IMR-90 (cell line): ENCODE measurements at regions not wholly inside any gene's neighbourhood (a gene's known extent, or its start where the extent isn't known, plus 50 kb on each side); places are given as distances from the start of the nearest gene placed in this dataset.

ENCODE experiments used
- ATAC-seq: fragments of 200-7000 bp; cut with Tn5 transposase; 2 replicates; pipeline ENCODE4 v1.9.1; 2020; ENCODE audit warnings: low read depth, mild to moderate bottlenecking, moderate library complexity
- BruUV-seq: library from RNA; stranded (reverse); fragments of 400-500 nt; replicated peaks from 2 replicates; lab custom pipeline; 2021; lab: Mats Ljungman, UMichigan
- CTCF ChIA-PET: fragments of 300-600 bp; formaldehyde crosslinking; extraction: SDS; loops from one replicate; lab custom pipeline; 2021; ENCODE audit warnings: antibody characterized with exemption; lab: Yijun Ruan, JAX
- POLR2A ChIA-PET: fragments of 300-600 bp; sonication (Branson Sonifier 250); formaldehyde crosslinking; loops from one replicate; lab custom pipeline; 2022; ENCODE audit warnings: antibody characterized with exemption; ENCODE audit not compliant: unreplicated experiment; lab: Charles Lee
- DNase-seq: peaks from one replicate; pipeline ENCODE4 v3.0.0; 2013
- H2AFZ ChIP-seq: replicated peaks from 2 replicates; pipeline ENCODE3; 2013; ENCODE audit warnings: low read length, mild to moderate bottlenecking; ENCODE audit not compliant: poor library complexity
- H2AK5ac ChIP-seq: 2 replicates; pipeline ENCODE4 v1.6.1; 2013; ENCODE audit warnings: low read depth, low read length, inconsistent platforms
- H2AK9ac ChIP-seq: replicated peaks from 2 replicates; pipeline ENCODE3; 2013; ENCODE audit warnings: mild to moderate bottlenecking, low read depth, low read length, moderate library complexity; ENCODE audit not compliant: poor library complexity
- H2BK120ac ChIP-seq: 2 replicates; pipeline ENCODE4 v1.6.1; 2013; ENCODE audit warnings: low read depth, low read length, inconsistent platforms
- H2BK15ac ChIP-seq: 3 replicates; pipeline ENCODE4 v1.6.1; 2013; ENCODE audit warnings: low read depth, low read length, inconsistent platforms
- H2BK20ac ChIP-seq: 2 replicates; pipeline ENCODE4 v1.6.1; 2013; ENCODE audit warnings: low read depth, mild to moderate bottlenecking, inconsistent platforms, low read length, moderate library complexity
- H2BK5ac ChIP-seq: 2 replicates; pipeline ENCODE4 v1.6.1; 2013; ENCODE audit warnings: mild to moderate bottlenecking, low read depth, low read length, inconsistent platforms; ENCODE audit not compliant: poor library complexity, severe bottlenecking
- H3K14ac ChIP-seq: replicated peaks from 2 replicates; pipeline ENCODE4 v1.6.1; 2013; ENCODE audit warnings: low read depth, low read length, inconsistent platforms
- H3K18ac ChIP-seq: 2 replicates; pipeline ENCODE4 v1.6.1; 2013; ENCODE audit warnings: low read depth, low read length, control low read depth
- H3K23ac ChIP-seq: 2 replicates; pipeline ENCODE4 v1.6.1; 2013; ENCODE audit warnings: low read depth, low read length, inconsistent platforms
- H3K27ac ChIP-seq: 2 replicates; pipeline ENCODE4 v1.5.1; 2013; ENCODE audit warnings: mild to moderate bottlenecking, control low read depth, low read length; ENCODE audit not compliant: insufficient read depth
- H3K27me3 ChIP-seq: 2 replicates; pipeline ENCODE4 v1.6.1; 2013; ENCODE audit warnings: low read length; ENCODE audit not compliant: control insufficient read depth, insufficient read depth
- H3K36me3 ChIP-seq: 2 replicates; pipeline ENCODE4 v1.6.1; 2013; ENCODE audit warnings: low read length, mixed read lengths; ENCODE audit not compliant: control insufficient read depth, insufficient read depth
- H3K4ac ChIP-seq: 2 replicates; pipeline ENCODE4 v1.6.1; 2013; ENCODE audit warnings: low read depth, low read length, inconsistent platforms
- H3K4me1 ChIP-seq: 2 replicates; pipeline ENCODE4 v1.6.1; 2013; ENCODE audit warnings: low read length, mixed read lengths; ENCODE audit not compliant: control insufficient read depth, insufficient read depth
- H3K4me2 ChIP-seq: 2 replicates; pipeline ENCODE4 v1.6.1; 2013; ENCODE audit warnings: low read depth, mild to moderate bottlenecking, control low read depth, low read length, moderate library complexity
- H3K4me3 ChIP-seq: 2 replicates; pipeline ENCODE4 v1.5.1; 2013; ENCODE audit warnings: low read depth, mild to moderate bottlenecking, control low read depth, low read length, moderate library complexity; ENCODE audit not compliant: insufficient read depth
- H3K56ac ChIP-seq: 2 replicates; pipeline ENCODE4 v1.6.1; 2013; ENCODE audit warnings: low read length, inconsistent platforms; ENCODE audit not compliant: insufficient read depth; ENCODE audit errors: extremely low read depth
- H3K79me1 ChIP-seq, 2 experiments: 2 replicates each; pipeline ENCODE4 v1.6.1; 2013; ENCODE audit warnings: low read length in 2 of 2, inconsistent platforms in 1 of 2, low read depth in 1 of 2
- H3K9ac ChIP-seq: 2 replicates; pipeline ENCODE4 v1.6.1; 2013; ENCODE audit warnings: low read depth, low read length, control low read depth
- H3K9me1 ChIP-seq: 2 replicates; pipeline ENCODE4 v1.6.1; 2013; ENCODE audit warnings: low read length, inconsistent platforms; ENCODE audit not compliant: insufficient read depth
- H3K9me3 ChIP-seq: 2 replicates; pipeline ENCODE4 v1.6.1; 2013; ENCODE audit warnings: low read length; ENCODE audit not compliant: control insufficient read depth, insufficient read depth
- H4K20me1 ChIP-seq: 2 replicates; pipeline ENCODE4 v1.6.1; 2013; ENCODE audit warnings: low read length, inconsistent platforms; ENCODE audit not compliant: insufficient read depth
- H4K5ac ChIP-seq: 2 replicates; pipeline ENCODE4 v1.6.1; 2013; ENCODE audit warnings: mild to moderate bottlenecking, low read depth, low read length, control low read depth
- H4K8ac ChIP-seq, 2 experiments: 2 replicates each; pipeline ENCODE4 v1.6.1; 2013; ENCODE audit warnings: low read depth in 2 of 2, low read length in 2 of 2, control low read depth in 1 of 2, inconsistent platforms in 1 of 2
- H4K91ac ChIP-seq: 2 replicates; pipeline ENCODE4 v1.6.1; 2013; ENCODE audit warnings: low read depth, low read length, inconsistent platforms; ENCODE audit not compliant: insufficient read depth
- CTCF ChIP-seq: conservative IDR thresholded peaks from 2 replicates; pipeline ENCODE4 v1.5.1; 2012; ENCODE audit warnings: mild to moderate bottlenecking, low read depth, low read length, improper control_type of control experiment
- MAZ ChIP-seq: IDR thresholded peaks from 2 replicates; pipeline ENCODE4 v1.6.1; 2012; ENCODE audit warnings: low read depth, mild to moderate bottlenecking, low read length, improper control_type of control experiment, moderate library complexity, borderline replicate concordance
- MXI1 ChIP-seq: IDR thresholded peaks from 2 replicates; pipeline ENCODE4 v1.6.1; 2012; ENCODE audit warnings: low read depth, mild to moderate bottlenecking, low read length, moderate library complexity, borderline replicate concordance
- POLR2A ChIP-seq: IDR thresholded peaks from 2 replicates; pipeline ENCODE4 v1.6.1; 2012; ENCODE audit warnings: mild to moderate bottlenecking, low read depth, low read length
- RFX5 ChIP-seq: IDR thresholded peaks from 2 replicates; pipeline ENCODE4 v1.8.0; 2012; ENCODE audit warnings: low read depth, mild to moderate bottlenecking, low read length, moderate library complexity
- SMC3 ChIP-seq: fragments of 150-350 bp; IDR thresholded peaks from 2 replicates; pipeline ENCODE4 v1.6.1; 2016; ENCODE audit warnings: low read depth, mild to moderate bottlenecking, antibody characterized with exemption, low read length, moderate library complexity
- WGBS, 2 experiments: methylation state at CpG; one replicate each; pipeline versions ENCODE4 v1.1.5 to v1.1.7; 2013; ENCODE audit warnings: missing lambda C conversion rate in 2 of 2; ENCODE audit not compliant: insufficient read length in 1 of 2; ENCODE audit errors: extremely low coverage in 2 of 2; 5-methylcytosine and 5-hydroxymethylcytosine counted together
- dilution Hi-C: fragments of 300-500 bp; cut with HindIII; formaldehyde crosslinking; loops from one replicate; pipeline ENCODE4 v1.14.3; 2018; ENCODE audit warnings: low sequenced_read_pairs; ENCODE audit not compliant: unreplicated experiment
- in situ Hi-C: fragments of 300-500 bp; cut with MboI; formaldehyde crosslinking; loops from 3 replicates; pipeline ENCODE4 v1.14.3; 2019; ENCODE audit warnings: low sequenced_read_pairs, inconsistent platforms, mixed read lengths
- intact Hi-C: fragments of 100-400 bp; cut with micrococcal nuclease; formaldehyde crosslinking; loops from 2 replicates; pipeline ENCODE4 v1.10.0; 2022

GRCh38 chr2:7837237-7837760 is 844.6 kb upstream of the ID2 start:
- Histone ChIP-seq H3K18ac (no peak overlapping the region), H4K5ac (no peak overlapping the region), H3K4ac (no peak overlapping the region), H4K91ac (no peak overlapping the region), H3K9me1 (no peaks in the 10 kb centered on the region), H3K9ac (no peak overlapping the region), H3K9me3 (no peaks in the 10 kb centered on the region), H3K56ac (no peak overlapping the region), H3K27ac (no peak overlapping the region), H4K8ac (no peak overlapping the region), H3K4me2 (no peak overlapping the region), H3K4me1 (peaks cover 2% of the 10 kb centered on the region; the same call in 1 of the 2 replicates), H3K14ac (no peak overlapping the region), H3K23ac (no peak overlapping the region), H2BK15ac (no peak overlapping the region), H2BK20ac (no peak overlapping the region), H2AFZ (no peak overlapping the region), H4K20me1 (no peaks in the 10 kb centered on the region), H2BK5ac (no peak overlapping the region), H2AK9ac (no peak overlapping the region), H3K27me3 (no peaks in the 10 kb centered on the region), H2BK120ac (no peak overlapping the region), H3K79me1 (no peaks in the 10 kb centered on the region), H3K4me3 (no peak overlapping the region), H2AK5ac (no peak overlapping the region), H3K36me3 (no peaks in the 10 kb centered on the region)
- no peak for DNase-seq
- ChIA-PET POLR2A (no interaction called here), CTCF (interaction anchor here (3.1 kb wide), 1 partner anchor 11 kb away, joined by 8 read pairs; no protein-coding TSS in a partner anchor)
- dilution Hi-C loops = no loop called here
- TF ChIP-seq RFX5 (no peak), CTCF (no peak), SMC3 (no peak), MAZ (no peak), MXI1 (no peak), POLR2A (no peak)
- BruUV-seq = no TSS peak
- WGBS, 2 experiments = no CpG with 5 or more reads among the region's 2 CpGs
- intact Hi-C loops = no loop called here
- in situ Hi-C loops = loop anchor here (25.0 kb wide), 1 partner anchor 850 kb away; the partner anchor contains the start of gene ID2
- no peak for ATAC-seq
